AG10803 (cell line): ENCODE measurements at regions not wholly inside any gene's neighbourhood (a gene's known extent, or its start where the extent isn't known, plus 50 kb on each side); places are given as distances from the start of the nearest gene placed in this dataset.
"Not testable (repeated sequence)": the region's sequence is repeated elsewhere in the genome, so short reads cannot be mapped to it uniquely, and the experiment has no call there.

ENCODE experiments used
- DNase-seq: peaks from one replicate; pipeline ENCODE4 v3.0.0; 2010; ENCODE audit warnings: low read depth
- H3K4me3 ChIP-seq: 2 replicates; pipeline ENCODE4 v1.5.1; 2011; ENCODE audit warnings: mild to moderate bottlenecking, low read length, control low read depth
- TF ChIP-seq, protein P1 (sequence below): conservative IDR thresholded peaks from 2 replicates; pipeline ENCODE4 v1.5.1; 2011; ENCODE audit warnings: mild to moderate bottlenecking, low read length, control low read depth, inconsistent platforms

DNA sequence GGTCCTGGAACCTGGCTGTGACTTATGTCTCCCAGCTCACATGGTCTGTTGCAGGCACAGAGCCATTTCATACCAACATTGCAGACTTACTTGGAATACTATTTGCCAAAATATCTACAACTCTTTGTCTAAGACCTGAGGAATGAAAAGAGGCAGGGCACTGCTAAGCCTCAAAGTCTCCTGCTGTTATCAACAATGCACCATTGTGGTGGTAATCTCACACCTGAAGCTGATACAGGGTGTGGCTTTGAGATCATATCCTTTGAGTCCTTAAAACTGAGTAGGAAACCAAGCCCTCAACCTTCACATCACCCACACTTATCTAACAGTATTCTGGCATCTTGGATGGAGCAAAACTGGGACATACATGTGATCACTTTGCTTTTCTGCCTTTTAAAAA is 782.0 kb downstream of the EPHA3 start:
- no peak for DNase-seq
- TF ChIP-seq, protein P1, sequence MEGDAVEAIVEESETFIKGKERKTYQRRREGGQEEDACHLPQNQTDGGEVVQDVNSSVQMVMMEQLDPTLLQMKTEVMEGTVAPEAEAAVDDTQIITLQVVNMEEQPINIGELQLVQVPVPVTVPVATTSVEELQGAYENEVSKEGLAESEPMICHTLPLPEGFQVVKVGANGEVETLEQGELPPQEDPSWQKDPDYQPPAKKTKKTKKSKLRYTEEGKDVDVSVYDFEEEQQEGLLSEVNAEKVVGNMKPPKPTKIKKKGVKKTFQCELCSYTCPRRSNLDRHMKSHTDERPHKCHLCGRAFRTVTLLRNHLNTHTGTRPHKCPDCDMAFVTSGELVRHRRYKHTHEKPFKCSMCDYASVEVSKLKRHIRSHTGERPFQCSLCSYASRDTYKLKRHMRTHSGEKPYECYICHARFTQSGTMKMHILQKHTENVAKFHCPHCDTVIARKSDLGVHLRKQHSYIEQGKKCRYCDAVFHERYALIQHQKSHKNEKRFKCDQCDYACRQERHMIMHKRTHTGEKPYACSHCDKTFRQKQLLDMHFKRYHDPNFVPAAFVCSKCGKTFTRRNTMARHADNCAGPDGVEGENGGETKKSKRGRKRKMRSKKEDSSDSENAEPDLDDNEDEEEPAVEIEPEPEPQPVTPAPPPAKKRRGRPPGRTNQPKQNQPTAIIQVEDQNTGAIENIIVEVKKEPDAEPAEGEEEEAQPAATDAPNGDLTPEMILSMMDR: no peak
- no peak overlapping the region for H3K4me3 ChIP-seq

DNA sequence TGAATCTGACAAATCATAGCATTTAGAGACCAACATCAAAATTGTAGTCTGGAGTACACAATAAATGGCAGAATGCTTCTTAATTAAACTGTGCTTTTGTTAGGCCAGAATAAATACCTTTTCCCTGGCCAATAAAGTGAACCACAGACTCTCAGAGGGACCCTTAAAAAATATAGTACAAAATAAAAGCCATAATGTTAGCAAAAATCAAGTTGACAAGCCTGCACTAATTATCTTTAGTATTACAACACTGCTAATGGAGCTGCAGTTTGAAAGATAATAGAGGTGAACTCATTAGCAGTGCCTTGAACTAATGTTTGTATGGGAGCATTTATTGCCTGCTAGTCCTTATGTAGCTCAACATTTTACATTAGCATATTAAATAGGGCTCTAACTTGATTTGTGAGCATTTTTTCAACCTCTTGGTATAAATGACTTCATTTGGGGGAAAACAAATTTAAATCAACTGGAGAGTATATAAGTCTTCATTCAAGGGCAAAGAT is 801.3 kb downstream of the EPHA3 start:
- H3K4me3 ChIP-seq: no peak overlapping the region
- TF ChIP-seq, protein P1: no peak
- no peak for DNase-seq

DNA sequence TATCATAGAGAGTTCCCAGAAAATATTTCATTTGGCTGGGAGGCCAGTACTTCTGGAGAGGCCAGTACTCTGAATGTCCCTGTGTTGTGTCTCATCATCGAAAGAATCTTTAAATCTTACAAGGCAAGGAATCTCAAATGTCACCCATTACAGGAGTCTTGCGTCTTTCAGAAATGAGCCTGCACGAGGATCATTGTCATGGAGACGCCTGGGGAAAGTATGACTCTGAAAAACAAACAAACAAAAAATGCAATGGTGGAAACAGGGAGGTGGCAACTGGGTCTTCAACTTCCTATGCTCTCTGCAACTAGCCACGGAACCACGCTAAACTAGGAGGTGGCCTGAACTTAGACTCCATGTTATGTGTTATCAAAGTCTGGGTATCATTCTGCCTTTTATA is 804.6 kb downstream of the EPHA3 start:
- DNase-seq: no peak
- H3K4me3 ChIP-seq: no peak overlapping the region
- TF ChIP-seq, protein P1: no peak

DNA sequence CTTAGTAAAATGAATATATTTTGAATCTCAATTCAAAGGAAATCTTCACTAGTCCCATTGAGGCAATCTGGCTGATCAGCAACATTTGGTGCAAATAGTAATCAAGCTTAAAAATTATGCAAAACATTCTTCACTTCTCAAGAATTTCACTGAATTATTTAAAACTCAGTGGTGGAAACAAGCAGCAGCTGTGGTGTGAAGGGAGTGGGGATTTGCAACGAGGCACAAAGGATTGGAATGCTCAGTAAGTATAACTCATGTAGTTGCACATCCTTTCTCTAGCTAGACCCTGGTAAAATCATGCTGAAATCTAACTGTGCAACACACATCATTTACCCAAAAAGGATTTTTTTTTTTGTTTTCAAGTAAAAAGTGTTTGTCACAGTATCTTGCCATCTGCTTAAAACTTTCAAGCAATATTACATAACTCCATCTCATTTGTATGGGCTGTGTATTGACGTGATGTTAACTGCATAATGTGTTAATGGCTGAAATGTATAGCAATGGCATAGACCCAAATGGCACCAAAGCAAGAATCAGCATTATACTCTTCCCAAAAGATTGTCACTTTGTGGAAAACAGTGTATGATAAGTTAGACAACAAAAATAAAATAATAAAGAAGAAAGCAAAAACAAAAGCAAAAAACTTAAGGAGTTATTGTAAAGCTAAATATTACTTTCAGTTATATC is 816.6 kb downstream of the EPHA3 start:
- TF ChIP-seq, protein P1: no peak
- no peak overlapping the region for H3K4me3 ChIP-seq
- DNase-seq: no peak

DNA sequence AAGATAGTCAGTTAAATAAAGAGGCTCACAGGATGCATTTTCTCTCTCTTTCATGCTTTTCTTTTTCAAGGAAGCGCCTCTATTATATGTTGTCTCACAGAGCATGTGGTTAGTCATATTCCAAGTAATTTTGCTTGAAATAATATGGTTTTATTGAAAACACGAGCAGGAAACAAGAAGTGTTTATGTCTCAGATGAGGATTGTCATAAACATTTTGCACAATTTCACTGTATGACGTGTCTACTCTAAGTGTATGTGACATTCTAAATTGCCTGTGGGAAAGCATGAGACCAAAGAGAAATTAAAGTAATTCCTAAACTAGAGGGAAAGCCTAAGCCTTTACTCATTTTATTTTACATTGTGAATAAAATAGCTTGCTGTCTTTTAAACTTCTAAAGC is 818.6 kb downstream of the EPHA3 start:
- no peak overlapping the region for H3K4me3 ChIP-seq
- no peak for DNase-seq
- TF ChIP-seq, protein P1: no peak

DNA sequence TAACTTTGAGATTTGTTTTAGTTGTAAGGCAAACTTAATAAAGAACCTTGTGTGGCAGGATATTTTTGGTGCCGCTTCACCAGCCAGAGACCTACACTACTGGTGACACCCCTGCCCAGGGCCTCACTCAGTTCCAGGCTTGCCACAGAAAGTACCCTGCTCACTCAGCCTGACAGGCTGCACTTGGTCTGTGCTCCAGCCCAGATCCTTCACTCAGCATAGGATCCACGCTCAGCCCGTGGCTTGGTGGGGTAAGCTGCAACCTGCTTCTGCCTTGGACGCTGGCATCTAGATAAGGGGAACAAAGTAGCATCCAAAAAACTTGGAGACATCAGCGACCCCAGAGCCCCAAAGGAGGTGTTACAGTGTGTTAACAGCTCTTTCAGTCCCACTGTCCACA is 825.5 kb downstream of the EPHA3 start:
- TF ChIP-seq, protein P1: no peak
- no peak overlapping the region for H3K4me3 ChIP-seq
- DNase-seq: no peak

DNA sequence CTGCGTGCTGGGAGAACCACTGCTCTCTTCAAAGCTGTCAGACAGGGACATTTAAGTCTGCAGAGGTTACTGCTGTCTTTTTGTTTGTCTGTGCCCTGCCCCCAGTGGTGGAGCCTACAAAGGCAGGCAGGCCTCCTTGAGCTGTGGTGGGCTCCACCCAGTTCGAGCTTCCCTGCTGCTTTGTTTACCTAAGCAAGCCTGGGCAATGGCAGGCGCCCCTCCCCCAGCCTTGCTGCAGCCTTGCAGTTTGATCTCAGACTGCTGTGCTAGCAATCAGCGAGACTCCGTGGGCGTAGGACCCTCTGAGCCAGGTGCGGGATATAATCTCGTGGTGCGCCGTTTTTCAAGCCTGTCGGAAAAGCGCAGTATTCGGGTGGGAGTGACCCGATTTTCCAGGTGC is 837.0 kb downstream of the EPHA3 start:
- H3K4me3 ChIP-seq, DNase-seq: not testable (repeated sequence)
